Upper lobe of right lung (tissue), 1 donor: ENCODE measurements at regions not wholly inside any gene's neighbourhood (a gene's known extent, or its start where the extent isn't known, plus 50 kb on each side); places are given as distances from the start of the nearest gene placed in this dataset.

Experiments used
- ATAC-seq: fragments of 200-7000 bp; cut with Tn5 transposase; one replicate; pipeline ENCODE4 v1.9.1; 2020; ENCODE audit warnings: mild to moderate bottlenecking, moderate library complexity
- DNase-seq: peaks from one replicate; pipeline ENCODE4 v3.0.0-alpha.2; 2020
- H3K27ac ChIP-seq: fragments of 200-600 bp; one replicate; pipeline ENCODE4 v1.8.0; 2022
- H3K27me3 ChIP-seq: fragments of 200-600 bp; one replicate; pipeline ENCODE4 v1.8.0; 2022; ENCODE audit warnings: mild to moderate bottlenecking
- H3K36me3 ChIP-seq: fragments of 200-600 bp; one replicate; pipeline ENCODE4 v1.8.0; 2022
- H3K4me1 ChIP-seq: fragments of 200-600 bp; one replicate; pipeline ENCODE4 v1.8.0; 2022
- H3K4me3 ChIP-seq: fragments of 200-600 bp; one replicate; pipeline ENCODE4 v1.8.0; 2022; ENCODE audit warnings: mild to moderate bottlenecking
- H3K9me3 ChIP-seq: fragments of 200-600 bp; one replicate; pipeline ENCODE4 v1.8.0; 2022
- intact Hi-C: fragments of 100-400 bp; cut with DNase I; formaldehyde crosslinking; loops from one replicate; pipeline ENCODE4 v1.11.0; 2022
- TF ChIP-seq, protein P1 (sequence below): fragments of 200-600 bp; IDR thresholded peaks from one replicate; pipeline ENCODE4 v1.8.0; 2022; ENCODE audit warnings: antibody characterized with exemption
- donor health status: DM: no; HTN: yes; CAD: no; lungs with severe emphysema.

DNA sequence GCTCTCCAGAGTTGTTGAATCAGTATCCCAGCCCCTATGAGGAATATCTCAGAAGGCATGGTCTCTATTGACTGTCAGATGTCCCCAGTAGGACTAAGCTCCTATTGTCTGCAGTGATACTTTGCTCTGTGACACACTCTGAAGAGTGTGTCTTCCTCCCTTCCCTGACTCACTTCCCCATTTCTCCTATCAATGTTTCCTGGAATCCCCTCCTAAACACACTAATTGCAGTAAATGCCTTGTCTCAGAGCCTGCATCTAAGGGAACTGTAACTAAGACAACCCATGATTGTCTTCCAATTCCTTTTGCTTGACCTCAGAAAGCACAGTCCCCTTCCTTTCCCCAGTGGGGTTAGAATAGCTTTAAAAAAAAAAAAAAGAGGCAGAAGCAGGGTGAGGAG, 397.3 kb upstream of the PROK2 start:
- intact Hi-C loops = no loop called here
- no peak overlapping the region for H3K4me3 ChIP-seq
- H3K36me3 ChIP-seq = no peaks in the 10 kb centered on the region
- TF ChIP-seq, protein P1, sequence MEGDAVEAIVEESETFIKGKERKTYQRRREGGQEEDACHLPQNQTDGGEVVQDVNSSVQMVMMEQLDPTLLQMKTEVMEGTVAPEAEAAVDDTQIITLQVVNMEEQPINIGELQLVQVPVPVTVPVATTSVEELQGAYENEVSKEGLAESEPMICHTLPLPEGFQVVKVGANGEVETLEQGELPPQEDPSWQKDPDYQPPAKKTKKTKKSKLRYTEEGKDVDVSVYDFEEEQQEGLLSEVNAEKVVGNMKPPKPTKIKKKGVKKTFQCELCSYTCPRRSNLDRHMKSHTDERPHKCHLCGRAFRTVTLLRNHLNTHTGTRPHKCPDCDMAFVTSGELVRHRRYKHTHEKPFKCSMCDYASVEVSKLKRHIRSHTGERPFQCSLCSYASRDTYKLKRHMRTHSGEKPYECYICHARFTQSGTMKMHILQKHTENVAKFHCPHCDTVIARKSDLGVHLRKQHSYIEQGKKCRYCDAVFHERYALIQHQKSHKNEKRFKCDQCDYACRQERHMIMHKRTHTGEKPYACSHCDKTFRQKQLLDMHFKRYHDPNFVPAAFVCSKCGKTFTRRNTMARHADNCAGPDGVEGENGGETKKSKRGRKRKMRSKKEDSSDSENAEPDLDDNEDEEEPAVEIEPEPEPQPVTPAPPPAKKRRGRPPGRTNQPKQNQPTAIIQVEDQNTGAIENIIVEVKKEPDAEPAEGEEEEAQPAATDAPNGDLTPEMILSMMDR = no peak
- peaks cover 7% of the 10 kb centered on the region for H3K4me1 ChIP-seq
- H3K27ac ChIP-seq = no peak overlapping the region
- DNase-seq (no peak), ATAC-seq (peak; percentile 38)
- no peaks in the 10 kb centered on the region for H3K9me3 ChIP-seq
- no peaks in the 10 kb centered on the region for H3K27me3 ChIP-seq

DNA sequence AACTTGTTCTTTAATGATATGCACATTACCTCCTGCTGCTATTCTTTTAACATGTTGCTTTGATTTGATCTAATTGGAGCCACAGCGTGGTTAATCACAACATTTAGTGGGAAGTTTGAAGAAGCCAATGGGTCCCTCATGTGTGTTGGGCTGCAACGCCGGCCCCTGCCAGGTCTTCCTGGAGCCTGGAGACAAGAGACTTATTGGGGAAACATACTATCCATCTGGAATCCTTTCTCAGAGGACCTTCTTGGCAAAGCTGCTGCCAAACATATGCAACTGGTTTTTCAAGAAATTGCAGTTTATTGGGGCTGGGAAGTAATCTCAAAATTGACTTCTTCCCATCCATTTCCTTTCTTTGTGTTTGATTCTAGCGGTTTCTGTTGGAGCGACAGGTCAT, 396.3 kb upstream of the PROK2 start:
- no peaks in the 10 kb centered on the region for H3K9me3 ChIP-seq
- no peaks in the 10 kb centered on the region for H3K36me3 ChIP-seq
- no peak overlapping the region for H3K27ac ChIP-seq
- DNase-seq (no peak), ATAC-seq (no peak)
- peaks cover 16% of the 10 kb centered on the region for H3K4me1 ChIP-seq
- H3K4me3 ChIP-seq = no peak overlapping the region
- TF ChIP-seq, protein P1 = no peak
- intact Hi-C loops = no loop called here
- H3K27me3 ChIP-seq = no peaks in the 10 kb centered on the region

DNA sequence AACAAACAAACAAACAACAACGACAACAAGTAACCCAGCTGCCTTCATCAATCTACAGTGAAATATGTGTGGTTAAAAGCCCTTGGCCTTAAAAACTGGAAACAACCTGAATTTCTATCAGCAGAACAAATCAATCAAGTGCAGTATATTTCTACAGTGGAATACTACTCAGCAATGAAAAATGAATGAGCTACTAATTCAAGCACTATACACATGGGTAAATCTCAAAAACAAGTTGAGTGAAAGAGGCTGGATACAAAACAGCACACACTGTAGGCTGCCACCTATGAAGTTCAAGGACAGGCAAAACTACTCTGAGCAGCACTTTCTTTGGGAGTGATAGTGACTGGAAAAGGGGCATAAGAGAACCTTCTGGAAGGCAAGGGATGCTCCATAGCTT, 395.5 kb upstream of the PROK2 start:
- H3K27me3 ChIP-seq = no peaks in the 10 kb centered on the region
- TF ChIP-seq, protein P1 = no peak
- H3K9me3 ChIP-seq = no peaks in the 10 kb centered on the region
- peaks cover 19% of the 10 kb centered on the region for H3K4me1 ChIP-seq
- DNase-seq (no peak), ATAC-seq (no peak)
- intact Hi-C loops = no loop called here
- no peaks in the 10 kb centered on the region for H3K36me3 ChIP-seq
- H3K27ac ChIP-seq = no peak overlapping the region
- H3K4me3 ChIP-seq = no peak overlapping the region

DNA sequence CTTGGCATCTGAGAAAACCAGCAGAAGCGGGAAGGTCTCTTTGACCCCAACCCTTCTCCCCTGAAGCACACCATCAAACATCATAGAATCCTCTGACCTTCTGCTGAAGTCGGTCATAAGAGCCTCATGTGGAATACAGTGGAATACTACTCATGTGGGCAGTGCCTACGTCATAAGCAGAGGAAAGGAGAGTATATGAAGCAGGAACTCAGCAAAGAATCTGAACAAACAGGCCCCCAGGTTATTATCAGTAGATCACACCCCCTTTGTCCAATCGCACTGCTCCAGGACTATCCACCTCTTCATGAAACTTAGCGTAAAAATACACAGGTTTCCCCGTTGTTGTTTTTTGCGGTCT, 394.1 kb upstream of the PROK2 start:
- TF ChIP-seq, protein P1 = no peak
- Histone ChIP-seq H3K4me3 (no peak overlapping the region), H3K27ac (no peak overlapping the region), H3K27me3 (no peaks in the 10 kb centered on the region), H3K4me1 (peaks cover 19% of the 10 kb centered on the region), H3K36me3 (no peaks in the 10 kb centered on the region), H3K9me3 (no peaks in the 10 kb centered on the region)
- no peak for DNase-seq
- ATAC-seq = no peak
- intact Hi-C loops = no loop called here

DNA sequence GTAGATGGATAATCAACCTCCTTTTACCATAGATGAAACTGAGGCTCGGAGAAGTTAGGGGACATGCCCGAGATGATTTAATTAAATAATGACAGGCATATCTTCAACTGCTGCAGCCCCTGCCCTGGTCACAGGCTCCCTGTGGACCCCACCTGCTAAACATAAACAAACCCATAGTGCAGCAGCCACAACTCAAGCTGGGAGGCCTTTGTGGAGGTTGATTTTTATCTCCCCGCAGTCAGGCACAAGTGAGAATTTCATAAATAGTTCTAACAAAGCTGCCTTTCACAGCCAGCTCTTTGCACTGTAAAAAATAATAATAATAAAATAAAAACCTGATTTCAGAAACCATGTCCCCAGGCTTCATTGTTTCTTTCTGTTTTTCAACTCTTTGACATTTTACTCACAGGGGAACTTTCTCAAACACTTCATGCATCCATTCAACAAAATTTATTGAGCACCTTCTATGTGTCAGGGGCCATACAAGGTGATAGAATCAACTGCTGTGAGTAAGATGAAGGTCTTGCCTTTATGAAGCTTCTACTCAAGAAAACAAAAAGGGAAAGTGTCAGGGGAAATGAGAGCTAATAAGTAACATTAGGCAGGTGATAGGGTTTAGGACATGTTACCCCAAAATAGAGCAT, 393.6 kb upstream of the PROK2 start:
- H3K4me3 ChIP-seq = no peak overlapping the region
- H3K36me3 ChIP-seq = no peaks in the 10 kb centered on the region
- no peaks in the 10 kb centered on the region for H3K27me3 ChIP-seq
- TF ChIP-seq, protein P1 = no peak
- no peak for ATAC-seq
- no peak for DNase-seq
- no peaks in the 10 kb centered on the region for H3K9me3 ChIP-seq
- no peak overlapping the region for H3K27ac ChIP-seq
- peaks cover 19% of the 10 kb centered on the region for H3K4me1 ChIP-seq
- intact Hi-C loops = no loop called here
